Trophoblast cell (in vitro differentiated cells and primary cell): ENCODE measurements at regions not wholly inside any gene's neighbourhood (a gene's known extent, or its start where the extent isn't known, plus 50 kb on each side); places are given as distances from the start of the nearest gene placed in this dataset.
A peak's percentile ranks its signal among the peaks of the same experiment; 100 is the strongest.

Experiments
- DNase-seq, 2 donors: peaks; one replicate each; pipeline ENCODE4 v3.0.0-alpha.2; 2016
- H2AFZ ChIP-seq: 2 replicates; pipeline ENCODE4 v1.6.1; 2013; ENCODE audit warnings: low read length, moderate library complexity, mild to moderate bottlenecking; ENCODE audit not compliant: insufficient read depth, poor library complexity
- H2AK5ac ChIP-seq: 2 replicates; pipeline ENCODE4 v1.6.1; 2013; ENCODE audit warnings: mild to moderate bottlenecking, low read length
- H2BK120ac ChIP-seq: 2 replicates; pipeline ENCODE4 v1.6.1; 2013; ENCODE audit warnings: low read length, mild to moderate bottlenecking, moderate library complexity; ENCODE audit not compliant: insufficient read depth, poor library complexity
- H2BK12ac ChIP-seq: 2 replicates; pipeline ENCODE4 v1.6.1; 2013; ENCODE audit warnings: mild to moderate bottlenecking, low read length, moderate library complexity
- H2BK5ac ChIP-seq: 2 replicates; pipeline ENCODE4 v1.6.1; 2013; ENCODE audit warnings: low read length, low read depth, moderate library complexity, mild to moderate bottlenecking; ENCODE audit not compliant: poor library complexity
- H3K14ac ChIP-seq: 2 replicates; pipeline ENCODE4 v1.6.1; 2013; ENCODE audit warnings: mild to moderate bottlenecking, low read length
- H3K18ac ChIP-seq: 2 replicates; pipeline ENCODE4 v1.6.1; 2013; ENCODE audit warnings: mild to moderate bottlenecking, low read length
- H3K23ac ChIP-seq: 2 replicates; pipeline ENCODE4 v1.6.1; 2013; ENCODE audit warnings: low read length
- H3K27ac ChIP-seq: 2 replicates; pipeline ENCODE4 v1.5.1; 2013; ENCODE audit warnings: low read depth, mild to moderate bottlenecking, inconsistent platforms, low read length, moderate library complexity
- H3K27me3 ChIP-seq: 2 replicates; pipeline ENCODE4 v1.6.1; 2013; ENCODE audit warnings: inconsistent platforms, mild to moderate bottlenecking, low read length, moderate library complexity; ENCODE audit not compliant: insufficient read depth
- H3K36me3 ChIP-seq, 2 experiments: 1 replicate in 1 of 2; 2 replicates in 1 of 2; pipeline ENCODE4 v1.6.1; 2013; ENCODE audit warnings: low read length in 2 of 2, mild to moderate bottlenecking in 2 of 2, moderate library complexity in 1 of 2; ENCODE audit not compliant: insufficient read depth in 2 of 2, control insufficient read depth in 1 of 2
- H3K4ac ChIP-seq: 2 replicates; pipeline ENCODE4 v1.6.1; 2013; ENCODE audit warnings: low read depth, mild to moderate bottlenecking, low read length, moderate library complexity
- H3K4me1 ChIP-seq, 2 experiments: 1 replicate in 1 of 2; 2 replicates in 1 of 2; pipeline ENCODE4 v1.6.1; 2013; ENCODE audit warnings: low read length in 2 of 2, mild to moderate bottlenecking in 2 of 2, moderate library complexity in 1 of 2; ENCODE audit not compliant: insufficient read depth in 2 of 2, control insufficient read depth in 1 of 2
- H3K4me2 ChIP-seq: 2 replicates; pipeline ENCODE4 v1.6.1; 2013; ENCODE audit warnings: inconsistent platforms, mild to moderate bottlenecking, low read length, moderate library complexity
- H3K4me3 ChIP-seq: 2 replicates; pipeline ENCODE4 v1.5.1; 2013; ENCODE audit warnings: mild to moderate bottlenecking, low read depth, low read length, inconsistent platforms
- H3K79me1 ChIP-seq: one replicate; pipeline ENCODE4 v1.6.1; 2013; ENCODE audit warnings: low read length
- H3K79me2 ChIP-seq: 2 replicates; pipeline ENCODE4 v1.6.1; 2013; ENCODE audit warnings: low read length, mild to moderate bottlenecking; ENCODE audit not compliant: control insufficient read depth, insufficient read depth, poor library complexity
- H3K9ac ChIP-seq: 2 replicates; pipeline ENCODE4 v1.6.1; 2013; ENCODE audit warnings: mild to moderate bottlenecking, low read length
- H3K9me3 ChIP-seq: 2 replicates; pipeline ENCODE4 v1.6.1; 2013; ENCODE audit warnings: low read depth, mild to moderate bottlenecking, control low read depth, inconsistent platforms, low read length; ENCODE audit not compliant: insufficient read depth
- H4K12ac ChIP-seq: 2 replicates; pipeline ENCODE4 v1.6.1; 2013; ENCODE audit warnings: low read depth, mild to moderate bottlenecking, low read length, moderate library complexity
- H4K8ac ChIP-seq: 2 replicates; pipeline ENCODE4 v1.6.1; 2013; ENCODE audit warnings: low read depth, mild to moderate bottlenecking, low read length, moderate library complexity
- H4K91ac ChIP-seq: one replicate; pipeline ENCODE4 v1.6.1; 2013; ENCODE audit warnings: low read depth, mild to moderate bottlenecking, low read length, moderate library complexity
- WGBS: extraction: QIAGEN DNeasy Blood & Tissue Kit; methylation state at CpG from one replicate; pipeline ENCODE4 v1.1.7; 2013; ENCODE audit warnings: missing lambda C conversion rate; ENCODE audit not compliant: insufficient read length, insufficient coverage; ENCODE audit errors: extremely low coverage; 5-methylcytosine and 5-hydroxymethylcytosine counted together

GRCh38 chr10:117078168-117078837 is 59.8 kb downstream of the VAX1 start:
- Histone ChIP-seq H3K27ac (no peak overlapping the region), H3K27me3 (no peaks in the 10 kb centered on the region), H3K4ac (no peak overlapping the region), H3K9me3 (no peaks in the 10 kb centered on the region), H3K18ac (no peak overlapping the region), H3K79me1 (no peaks in the 10 kb centered on the region), H3K4me1 (no peaks in the 10 kb centered on the region), H3K23ac (no peak overlapping the region), H3K9ac (no peak overlapping the region), H2BK120ac (no peak overlapping the region), H3K36me3 (no peaks in the 10 kb centered on the region), H2AFZ (no peak overlapping the region), H2BK12ac (no peak overlapping the region), H4K8ac (no peak overlapping the region), H4K91ac (no peak overlapping the region), H3K4me3 (no peak overlapping the region), H3K79me2 (no peaks in the 10 kb centered on the region), H3K14ac (no peak overlapping the region), H2BK5ac (no peak overlapping the region), H2AK5ac (no peak overlapping the region), H3K4me2 (no peak overlapping the region), H4K12ac (no peak overlapping the region)
- WGBS: no CpG with 5 or more reads among the region's 7 CpGs
- peak; percentile 65 to 73 for DNase-seq

- Histone ChIP-seq H2BK5ac (no peak overlapping the region), H2BK120ac (no peak overlapping the region), H2AK5ac (no peak overlapping the region), H3K4me1 (no peaks in the 10 kb centered on the region), H3K79me2 (no peaks in the 10 kb centered on the region), H3K4ac (no peak overlapping the region), H3K36me3 (no peaks in the 10 kb centered on the region), H3K9ac (no peak overlapping the region), H3K27ac (no peak overlapping the region), H3K23ac (no peak overlapping the region), H3K27me3 (no peaks in the 10 kb centered on the region), H4K8ac (no peak overlapping the region), H3K4me3 (no peak overlapping the region), H3K9me3 (no peaks in the 10 kb centered on the region), H2AFZ (no peak overlapping the region), H3K14ac (no peak overlapping the region), H4K12ac (no peak overlapping the region), H3K18ac (no peak overlapping the region), H3K79me1 (no peaks in the 10 kb centered on the region), H3K4me2 (no peak overlapping the region), H2BK12ac (no peak overlapping the region), H4K91ac (no peak overlapping the region)
- no CpG with 5 or more reads among the region's 1 CpG for WGBS
- DNase-seq: peak; percentile 12 to 50
Measured at GRCh38 chr10:117075064-117075463, 63.0 kb downstream of the VAX1 start.

- H3K36me3 ChIP-seq: no peaks in the 10 kb centered on the region
- H3K9ac ChIP-seq: no peak overlapping the region
- H3K23ac ChIP-seq: no peak overlapping the region
- H4K12ac ChIP-seq: no peak overlapping the region
- no peak overlapping the region for H2AK5ac ChIP-seq
- H3K79me1 ChIP-seq: no peaks in the 10 kb centered on the region
- H4K91ac ChIP-seq: no peak overlapping the region
- H3K9me3 ChIP-seq: no peaks in the 10 kb centered on the region
- H3K27me3 ChIP-seq: no peaks in the 10 kb centered on the region
- no peak overlapping the region for H2BK12ac ChIP-seq
- H3K79me2 ChIP-seq: no peaks in the 10 kb centered on the region
- H3K14ac ChIP-seq: no peak overlapping the region
- no peak overlapping the region for H2BK120ac ChIP-seq
- no peak overlapping the region for H3K27ac ChIP-seq
- no peak overlapping the region for H2AFZ ChIP-seq
- WGBS: no CpG with 5 or more reads among the region's 2 CpGs
- DNase-seq: peak in 1 of 2 donors; percentile 14
- no peak overlapping the region for H3K4me3 ChIP-seq
- H2BK5ac ChIP-seq: no peak overlapping the region
- H3K18ac ChIP-seq: no peak overlapping the region
- no peaks in the 10 kb centered on the region for H3K4me1 ChIP-seq
- no peak overlapping the region for H3K4ac ChIP-seq
- H4K8ac ChIP-seq: no peak overlapping the region
- H3K4me2 ChIP-seq: no peak overlapping the region
Measured at GRCh38 chr10:117074621-117075020, 63.4 kb downstream of the VAX1 start.

- H3K79me2 ChIP-seq: no peaks in the 10 kb centered on the region
- no peak overlapping the region for H3K14ac ChIP-seq
- no peak overlapping the region for H2BK120ac ChIP-seq
- no CpG with 5 or more reads among the region's 6 CpGs for WGBS
- H3K27me3 ChIP-seq: no peaks in the 10 kb centered on the region
- DNase-seq: peak in 1 of 2 donors; percentile 47
- H3K18ac ChIP-seq: no peak overlapping the region
- no peak overlapping the region for H3K23ac ChIP-seq
- no peak overlapping the region for H2AK5ac ChIP-seq
- no peaks in the 10 kb centered on the region for H3K79me1 ChIP-seq
- no peak overlapping the region for H4K91ac ChIP-seq
- H2BK12ac ChIP-seq: no peak overlapping the region
- H3K4ac ChIP-seq: no peak overlapping the region
- H3K9me3 ChIP-seq: no peaks in the 10 kb centered on the region
- no peaks in the 10 kb centered on the region for H3K4me1 ChIP-seq
- H3K4me2 ChIP-seq: no peak overlapping the region
- H3K4me3 ChIP-seq: no peak overlapping the region
- H4K8ac ChIP-seq: no peak overlapping the region
- no peak overlapping the region for H3K9ac ChIP-seq
- H4K12ac ChIP-seq: no peak overlapping the region
- no peak overlapping the region for H2AFZ ChIP-seq
- H3K36me3 ChIP-seq: no peaks in the 10 kb centered on the region
- no peak overlapping the region for H2BK5ac ChIP-seq
- H3K27ac ChIP-seq: no peak overlapping the region
Measured at GRCh38 chr10:117071286-117072050, 66.5 kb upstream of the SHTN1 start.
